ENCODE measurements at regions not wholly inside any gene's neighbourhood (a gene's known extent, or its start where the extent isn't known, plus 50 kb on each side); places are given as distances from the start of the nearest gene placed in this dataset.

- WGBS: 96% methylated on average over 5 of the region's 6 CpGs
- Histone ChIP-seq H2BK12ac (ENCODE audit: low read length in 2 of 2) (no peak overlapping the region), H3K4me3 (ENCODE audit: insufficient read depth in 1 of 2, low read depth in 1 of 2, low read length in 2 of 2) (no peak overlapping the region), H3K4me2 (ENCODE audit: low read length, poor library complexity, severe bottlenecking) (no peak overlapping the region), H3K79me1 (replicated peaks; ENCODE audit: low read length, poor library complexity, severe bottlenecking) (no peaks in the 10 kb centered on the region), H4K8ac (ENCODE audit: low read length) (no peak overlapping the region), H2AK5ac (ENCODE audit: low read length, severe bottlenecking) (no peak overlapping the region), H4K91ac (ENCODE audit: low read length) (no peak overlapping the region), H3K9ac (ENCODE audit: low read length) (no peak overlapping the region), H3K36me3 (ENCODE audit: control insufficient read depth in 1 of 2, insufficient read depth in 2 of 2, low read depth in 1 of 2, low read length in 2 of 2) (no peaks in the 10 kb centered on the region), H2BK15ac (ENCODE audit: low read depth, poor library complexity, severe bottlenecking) (no peak overlapping the region), H2BK120ac (ENCODE audit: low read depth, low read length) (no peak overlapping the region), H3K18ac (ENCODE audit: low read depth in 1 of 2, low read length in 2 of 2) (no peak overlapping the region), H3K14ac (ENCODE audit: low read length in 2 of 2) (no peak overlapping the region), H3K4ac (ENCODE audit: low read depth in 1 of 2, low read length in 2 of 2) (no peak overlapping the region), H3K4me1 (ENCODE audit: control insufficient read depth, insufficient read depth, low read depth, low read length) (no peaks in the 10 kb centered on the region), H3K9me3 (ENCODE audit: control insufficient read depth, low read length) (no peaks in the 10 kb centered on the region), H3K23ac (ENCODE audit: low read length in 2 of 2) (no peak overlapping the region), H2AFZ (ENCODE audit: low read depth, low read length) (no peak overlapping the region), H3K27me3 (ENCODE audit: control insufficient read depth in 1 of 2, insufficient read depth in 1 of 2, low read length in 2 of 2) (no peaks in the 10 kb centered on the region), H2BK5ac (ENCODE audit: low read depth, low read length, poor library complexity, severe bottlenecking) (no peak overlapping the region), H3K27ac (ENCODE audit: low read length, poor library complexity, severe bottlenecking) (no peak overlapping the region)
- no peak for DNase-seq
These were observed 927.7 kb upstream of the MBL2 start for GRCh38 chr10:53700278-53700677.

GRCh38 chr10:53699684-53700083 is 927.1 kb upstream of the MBL2 start:
- no peak overlapping the region for H4K91ac ChIP-seq (ENCODE audit: low read length)
- H3K79me1 ChIP-seq (replicated peaks; ENCODE audit: low read length, poor library complexity, severe bottlenecking): no peaks in the 10 kb centered on the region
- no peak overlapping the region for H3K27ac ChIP-seq (ENCODE audit: low read length, poor library complexity, severe bottlenecking)
- H3K4me2 ChIP-seq (ENCODE audit: low read length, poor library complexity, severe bottlenecking): no peak overlapping the region
- H3K4me1 ChIP-seq (ENCODE audit: control insufficient read depth, insufficient read depth, low read depth, low read length): no peaks in the 10 kb centered on the region
- no peak overlapping the region for H2AFZ ChIP-seq (ENCODE audit: low read depth, low read length)
- H3K9ac ChIP-seq (ENCODE audit: low read length): no peak overlapping the region
- no peak for DNase-seq
- no peaks in the 10 kb centered on the region for H3K27me3 ChIP-seq (ENCODE audit: control insufficient read depth in 1 of 2, insufficient read depth in 1 of 2, low read length in 2 of 2)
- H4K8ac ChIP-seq (ENCODE audit: low read length): no peak overlapping the region
- H3K18ac ChIP-seq (ENCODE audit: low read depth in 1 of 2, low read length in 2 of 2): no peak overlapping the region
- H2BK12ac ChIP-seq (ENCODE audit: low read length in 2 of 2): no peak overlapping the region
- H3K23ac ChIP-seq (ENCODE audit: low read length in 2 of 2): no peak overlapping the region
- no peak overlapping the region for H2BK5ac ChIP-seq (ENCODE audit: low read depth, low read length, poor library complexity, severe bottlenecking)
- WGBS: no CpG with 5 or more reads among the region's 3 CpGs
- H3K9me3 ChIP-seq (ENCODE audit: control insufficient read depth, low read length): no peaks in the 10 kb centered on the region
- H3K14ac ChIP-seq (ENCODE audit: low read length in 2 of 2): no peak overlapping the region
- H2BK120ac ChIP-seq (ENCODE audit: low read depth, low read length): no peak overlapping the region
- no peak overlapping the region for H2AK5ac ChIP-seq (ENCODE audit: low read length, severe bottlenecking)
- no peak overlapping the region for H3K4ac ChIP-seq (ENCODE audit: low read depth in 1 of 2, low read length in 2 of 2)
- H3K4me3 ChIP-seq (ENCODE audit: insufficient read depth in 1 of 2, low read depth in 1 of 2, low read length in 2 of 2): no peak overlapping the region
- no peaks in the 10 kb centered on the region for H3K36me3 ChIP-seq (ENCODE audit: control insufficient read depth in 1 of 2, insufficient read depth in 2 of 2, low read depth in 1 of 2, low read length in 2 of 2)
- no peak overlapping the region for H2BK15ac ChIP-seq (ENCODE audit: low read depth, poor library complexity, severe bottlenecking)

- H2BK120ac ChIP-seq (ENCODE audit: low read depth, low read length): no peak overlapping the region
- no peak overlapping the region for H3K4me2 ChIP-seq (ENCODE audit: low read length, poor library complexity, severe bottlenecking)
- H2BK5ac ChIP-seq (ENCODE audit: low read depth, low read length, poor library complexity, severe bottlenecking): no peak overlapping the region
- peaks cover 2% of the 10 kb centered on the region for H3K9me3 ChIP-seq (ENCODE audit: control insufficient read depth, low read length)
- no peak overlapping the region for H3K23ac ChIP-seq (ENCODE audit: low read length in 2 of 2)
- no peak overlapping the region for H2BK15ac ChIP-seq (ENCODE audit: low read depth, poor library complexity, severe bottlenecking)
- no peak overlapping the region for H2BK12ac ChIP-seq (ENCODE audit: low read length in 2 of 2)
- H3K14ac ChIP-seq (ENCODE audit: low read length in 2 of 2): no peak overlapping the region
- no peak overlapping the region for H2AFZ ChIP-seq (ENCODE audit: low read depth, low read length)
- H4K8ac ChIP-seq (ENCODE audit: low read length): no peak overlapping the region
- no peak overlapping the region for H3K4me3 ChIP-seq (ENCODE audit: insufficient read depth in 1 of 2, low read depth in 1 of 2, low read length in 2 of 2)
- H4K91ac ChIP-seq (ENCODE audit: low read length): no peak overlapping the region
- H3K27me3 ChIP-seq (ENCODE audit: control insufficient read depth in 1 of 2, insufficient read depth in 1 of 2, low read length in 2 of 2): no peaks in the 10 kb centered on the region
- no peak overlapping the region for H3K9ac ChIP-seq (ENCODE audit: low read length)
- no peak overlapping the region for H3K4ac ChIP-seq (ENCODE audit: low read depth in 1 of 2, low read length in 2 of 2)
- WGBS: 100% methylated on average over 1 of the region's 5 CpGs
- H3K36me3 ChIP-seq (ENCODE audit: control insufficient read depth in 1 of 2, insufficient read depth in 2 of 2, low read depth in 1 of 2, low read length in 2 of 2): no peaks in the 10 kb centered on the region
- no peaks in the 10 kb centered on the region for H3K4me1 ChIP-seq (ENCODE audit: control insufficient read depth, insufficient read depth, low read depth, low read length)
- no peak overlapping the region for H3K27ac ChIP-seq (ENCODE audit: low read length, poor library complexity, severe bottlenecking)
- no peaks in the 10 kb centered on the region for H3K79me1 ChIP-seq (replicated peaks; ENCODE audit: low read length, poor library complexity, severe bottlenecking)
- no peak overlapping the region for H3K18ac ChIP-seq (ENCODE audit: low read depth in 1 of 2, low read length in 2 of 2)
- DNase-seq: no peak
- no peak overlapping the region for H2AK5ac ChIP-seq (ENCODE audit: low read length, severe bottlenecking)
These were observed 926.6 kb upstream of the MBL2 start for GRCh38 chr10:53699231-53699630.

- no peaks in the 10 kb centered on the region for H3K4me1 ChIP-seq (ENCODE audit: control insufficient read depth, insufficient read depth, low read depth, low read length)
- H3K4ac ChIP-seq (ENCODE audit: low read depth in 1 of 2, low read length in 2 of 2): no peak overlapping the region
- no peak overlapping the region for H4K8ac ChIP-seq (ENCODE audit: low read length)
- H3K9ac ChIP-seq (ENCODE audit: low read length): no peak overlapping the region
- H3K27me3 ChIP-seq (ENCODE audit: control insufficient read depth in 1 of 2, insufficient read depth in 1 of 2, low read length in 2 of 2): no peaks in the 10 kb centered on the region
- no peak overlapping the region for H2BK15ac ChIP-seq (ENCODE audit: low read depth, poor library complexity, severe bottlenecking)
- no peak overlapping the region for H2AFZ ChIP-seq (ENCODE audit: low read depth, low read length)
- H3K23ac ChIP-seq (ENCODE audit: low read length in 2 of 2): no peak overlapping the region
- no peak overlapping the region for H3K4me2 ChIP-seq (ENCODE audit: low read length, poor library complexity, severe bottlenecking)
- H2BK5ac ChIP-seq (ENCODE audit: low read depth, low read length, poor library complexity, severe bottlenecking): no peak overlapping the region
- peak; percentile 29 for DNase-seq
- no peak overlapping the region for H3K18ac ChIP-seq (ENCODE audit: low read depth in 1 of 2, low read length in 2 of 2)
- no peaks in the 10 kb centered on the region for H3K79me1 ChIP-seq (replicated peaks; ENCODE audit: low read length, poor library complexity, severe bottlenecking)
- H2BK120ac ChIP-seq (ENCODE audit: low read depth, low read length): no peak overlapping the region
- no peaks in the 10 kb centered on the region for H3K36me3 ChIP-seq (ENCODE audit: control insufficient read depth in 1 of 2, insufficient read depth in 2 of 2, low read depth in 1 of 2, low read length in 2 of 2)
- no peak overlapping the region for H2BK12ac ChIP-seq (ENCODE audit: low read length in 2 of 2)
- H3K9me3 ChIP-seq (ENCODE audit: control insufficient read depth, low read length): peaks cover 3% of the 10 kb centered on the region
- no peak overlapping the region for H2AK5ac ChIP-seq (ENCODE audit: low read length, severe bottlenecking)
- no peak overlapping the region for H3K14ac ChIP-seq (ENCODE audit: low read length in 2 of 2)
- no peak overlapping the region for H4K91ac ChIP-seq (ENCODE audit: low read length)
- no peak overlapping the region for H3K4me3 ChIP-seq (ENCODE audit: insufficient read depth in 1 of 2, low read depth in 1 of 2, low read length in 2 of 2)
- peak overlapping the region; percentile 14 for H3K27ac ChIP-seq (ENCODE audit: low read length, poor library complexity, severe bottlenecking)
- no CpG with 5 or more reads among the region's 2 CpGs for WGBS
These were observed 924.5 kb upstream of the MBL2 start for GRCh38 chr10:53697038-53697437.

Measured in mesenchymal stem cell (in vitro differentiated cells and primary cell).